Gastroesophageal sphincter (tissue), 4 donors: ENCODE measurements at regions not wholly inside any gene's neighbourhood (a gene's known extent, or its start where the extent isn't known, plus 50 kb on each side); places are given as distances from the start of the nearest gene placed in this dataset.

Source experiments
- ATAC-seq: fragments of 150-250 bp; one replicate; pipeline ENCODE4 v1.9.1; 2016; ENCODE audit warnings: mild to moderate bottlenecking, moderate library complexity
- H3K27ac ChIP-seq, 4 donors: fragments of 200-600 bp; sonication (generic) in 3 of 4; 1 replicate in 3 of 4; 2 replicates in 1 of 4; pipeline ENCODE4 v1.5.1; 2016 to 2019
- H3K27me3 ChIP-seq: fragments of 200-600 bp; sonication (generic); one replicate; pipeline ENCODE4 v1.5.1; 2019
- H3K36me3 ChIP-seq, 2 donors: fragments of 200-600 bp; sonication (generic); one replicate each; pipeline ENCODE4 v1.5.1; 2019; ENCODE audit warnings: control low read depth in 1 of 2
- H3K4me1 ChIP-seq, 3 donors: fragments of 200-600 bp; sonication (generic); 1 replicate in 2 of 3; 2 replicates in 1 of 3; pipeline ENCODE4 v1.5.1; 2016 to 2019; ENCODE audit warnings: control low read depth in 2 of 3
- H3K4me3 ChIP-seq, 2 donors: fragments of 200-600 bp; sonication (generic); one replicate each; pipeline ENCODE4 v1.5.1; 2019; ENCODE audit warnings: mild to moderate bottlenecking in 1 of 2, moderate library complexity in 1 of 2
- H3K9me3 ChIP-seq, 3 donors: fragments of 200-600 bp; sonication (generic); one replicate each; pipeline ENCODE4 v1.5.1; 2017 to 2019; ENCODE audit warnings: control low read depth in 2 of 3
- EP300 ChIP-seq: sonication (generic); formaldehyde crosslinking; IDR thresholded peaks from one replicate; pipeline ENCODE4 v1.6.1; 2017; ENCODE audit warnings: antibody characterized with exemption, mild to moderate bottlenecking
- POLR2A ChIP-seq, 2 donors: fragments of 450-650 bp; IDR thresholded peaks; one replicate each; pipeline ENCODE4 v1.6.1; 2017; ENCODE audit warnings: antibody characterized with exemption in 2 of 2, mild to moderate bottlenecking in 2 of 2, moderate library complexity in 1 of 2
- POLR2AphosphoS5 ChIP-seq: sonication (generic); formaldehyde crosslinking; IDR thresholded peaks from one replicate; pipeline ENCODE4 v1.6.1; 2017; ENCODE audit warnings: antibody characterized with exemption
- WGBS, 2 donors: methylation state at CpG; one replicate each; pipeline ENCODE4 v1.1.5; 2018; ENCODE audit warnings: low coverage in 1 of 2; 5-methylcytosine and 5-hydroxymethylcytosine counted together
- TF ChIP-seq, protein P1 (sequence below), 4 experiments: fragments of 200-600 bp in 2 of 4; fragments of 450-650 bp in 2 of 4; sonication (generic) in 1 of 4; IDR thresholded peaks; one replicate each; pipeline ENCODE4 v1.5.1; 2017 to 2019; ENCODE audit warnings: antibody characterized with exemption in 4 of 4, mild to moderate bottlenecking in 2 of 4, moderate library complexity in 2 of 4

DNA sequence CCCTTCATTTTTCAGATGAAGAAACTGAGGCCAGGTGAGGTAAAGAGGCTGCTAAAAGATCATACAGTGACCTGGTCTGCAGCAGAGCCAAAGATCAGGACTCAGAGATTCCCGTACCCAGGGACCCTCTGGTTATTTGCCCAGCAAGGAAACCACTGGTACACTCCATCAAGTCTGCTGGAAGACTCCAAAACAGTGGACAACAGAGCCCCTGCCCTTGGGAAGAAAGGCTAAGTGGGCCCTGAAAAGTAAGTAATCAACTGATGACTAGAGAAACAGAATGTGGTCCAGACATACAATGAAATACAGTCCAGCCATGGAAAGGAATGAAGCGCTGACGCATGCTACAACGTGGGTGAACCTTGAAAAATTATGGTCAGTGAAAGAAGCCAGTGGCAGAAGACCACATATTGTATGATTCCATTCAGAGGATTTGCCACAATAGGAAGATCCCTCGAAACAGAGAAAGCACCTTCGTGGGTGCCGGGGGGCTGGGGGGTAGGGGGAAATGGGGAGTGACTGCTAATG lies 106.4 kb downstream of the ETS2 start:
- WGBS, 2 donors = 84 to 93% methylated on average over 5 of the region's 7 CpGs
- ATAC-seq = no peak
- H3K4me3 ChIP-seq = no peak overlapping the region
- H3K9me3 ChIP-seq = no peaks in the 10 kb centered on the region
- H3K4me1 ChIP-seq = peaks cover 0 to 59% (median 19%) of the 10 kb centered on the region in 3 donors
- H3K27me3 ChIP-seq = no peaks in the 10 kb centered on the region
- H3K36me3 ChIP-seq = no peaks in the 10 kb centered on the region
- peak overlapping the region; percentile 42 to 88 (median 79) for H3K27ac ChIP-seq
- TF ChIP-seq POLR2A (IDR thresholded peaks at IDR 0.05) (no peak), EP300 (no peak), POLR2AphosphoS5 (no peak)
- TF ChIP-seq, protein P1, sequence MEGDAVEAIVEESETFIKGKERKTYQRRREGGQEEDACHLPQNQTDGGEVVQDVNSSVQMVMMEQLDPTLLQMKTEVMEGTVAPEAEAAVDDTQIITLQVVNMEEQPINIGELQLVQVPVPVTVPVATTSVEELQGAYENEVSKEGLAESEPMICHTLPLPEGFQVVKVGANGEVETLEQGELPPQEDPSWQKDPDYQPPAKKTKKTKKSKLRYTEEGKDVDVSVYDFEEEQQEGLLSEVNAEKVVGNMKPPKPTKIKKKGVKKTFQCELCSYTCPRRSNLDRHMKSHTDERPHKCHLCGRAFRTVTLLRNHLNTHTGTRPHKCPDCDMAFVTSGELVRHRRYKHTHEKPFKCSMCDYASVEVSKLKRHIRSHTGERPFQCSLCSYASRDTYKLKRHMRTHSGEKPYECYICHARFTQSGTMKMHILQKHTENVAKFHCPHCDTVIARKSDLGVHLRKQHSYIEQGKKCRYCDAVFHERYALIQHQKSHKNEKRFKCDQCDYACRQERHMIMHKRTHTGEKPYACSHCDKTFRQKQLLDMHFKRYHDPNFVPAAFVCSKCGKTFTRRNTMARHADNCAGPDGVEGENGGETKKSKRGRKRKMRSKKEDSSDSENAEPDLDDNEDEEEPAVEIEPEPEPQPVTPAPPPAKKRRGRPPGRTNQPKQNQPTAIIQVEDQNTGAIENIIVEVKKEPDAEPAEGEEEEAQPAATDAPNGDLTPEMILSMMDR (IDR thresholded peaks at IDR 0.05) = no peak

DNA sequence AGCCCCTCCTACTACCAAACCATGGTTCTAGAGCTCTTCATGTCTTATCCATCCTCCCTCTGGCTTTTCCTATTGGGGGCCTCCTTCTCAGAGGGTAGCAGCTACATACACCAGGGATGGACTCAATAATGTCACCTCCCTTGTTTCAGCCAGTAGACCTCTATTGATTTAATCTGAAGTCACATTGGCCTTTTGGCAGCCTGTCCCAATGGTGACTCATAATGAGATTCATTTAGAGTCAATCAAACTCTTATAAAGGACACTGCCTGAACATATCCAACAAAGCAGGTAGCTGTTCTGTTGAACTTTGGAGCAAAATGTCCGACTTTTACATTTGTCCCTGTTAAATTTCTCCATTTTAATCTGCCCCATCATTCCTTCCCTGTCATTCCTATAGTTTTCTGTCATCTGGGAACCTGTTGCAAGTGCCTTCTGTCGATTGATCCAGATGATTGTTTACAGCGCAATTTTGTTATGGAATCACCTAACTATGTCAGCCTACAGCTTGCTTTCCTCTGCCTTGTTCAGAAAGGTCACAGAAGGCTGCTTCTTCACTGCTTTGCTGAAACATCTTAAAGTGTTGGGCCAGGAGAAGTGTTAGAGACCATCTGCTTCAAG lies 105.9 kb downstream of the ETS2 start:
- H3K36me3 ChIP-seq = no peaks in the 10 kb centered on the region
- ATAC-seq = no peak
- TF ChIP-seq EP300 (no peak), POLR2A (IDR thresholded peaks at IDR 0.05) (no peak), POLR2AphosphoS5 (no peak)
- TF ChIP-seq, protein P1 (IDR thresholded peaks at IDR 0.05) = no peak
- H3K4me1 ChIP-seq = peaks cover 0 to 65% (median 23%) of the 10 kb centered on the region in 3 donors
- no peaks in the 10 kb centered on the region for H3K9me3 ChIP-seq
- H3K27ac ChIP-seq = peak overlapping the region in 3 of 4 donors; percentile 76 to 88 (median 82)
- no peaks in the 10 kb centered on the region for H3K27me3 ChIP-seq
- H3K4me3 ChIP-seq = no peak overlapping the region
- WGBS, 2 donors = 71 to 96% methylated on average over 3 of the region's 3 CpGs

DNA sequence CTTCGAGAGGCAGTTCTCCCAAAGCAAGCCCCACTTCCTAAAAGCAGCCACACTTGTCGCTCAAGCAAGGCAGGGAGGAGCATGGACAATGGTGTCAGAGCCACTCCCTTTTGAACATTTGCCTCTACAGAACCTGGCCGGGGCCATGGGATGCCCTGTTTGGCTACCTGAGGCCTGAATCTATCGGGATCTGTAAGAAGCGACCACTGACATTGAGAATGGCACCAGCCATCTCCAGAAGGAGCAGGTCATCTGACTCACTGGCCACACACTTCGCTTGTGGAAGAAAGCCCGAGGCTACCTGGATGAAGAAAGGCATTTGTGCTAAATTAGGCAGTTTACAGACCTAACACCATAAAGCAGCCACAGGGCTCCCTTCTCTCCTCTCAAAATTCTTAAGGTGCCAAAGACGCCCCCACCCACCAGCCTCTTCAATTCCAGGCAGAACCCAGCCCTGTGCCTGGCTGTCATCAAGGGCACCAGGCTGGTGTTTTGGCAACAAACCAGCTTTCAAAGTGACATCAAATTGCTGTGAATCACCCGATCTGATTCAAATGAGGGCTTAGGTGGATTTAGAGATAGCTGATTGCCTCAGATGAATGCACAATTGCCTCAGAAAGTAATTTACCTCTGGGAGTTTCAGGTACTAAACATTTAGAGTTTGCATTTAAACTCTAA lies 104.8 kb downstream of the ETS2 start:
- TF ChIP-seq EP300 (no peak), POLR2A (IDR thresholded peaks at IDR 0.05) (no peak), POLR2AphosphoS5 (peak; percentile 55)
- TF ChIP-seq, protein P1 (IDR thresholded peaks at IDR 0.05) = no peak
- no peak overlapping the region for H3K4me3 ChIP-seq
- no peaks in the 10 kb centered on the region for H3K27me3 ChIP-seq
- peaks cover 0 to 66% (median 23%) of the 10 kb centered on the region in 3 donors for H3K4me1 ChIP-seq
- no peaks in the 10 kb centered on the region for H3K36me3 ChIP-seq
- peak overlapping the region in 3 of 4 donors; percentile 76 to 82 (median 77) for H3K27ac ChIP-seq
- WGBS, 2 donors = 50 to 72% methylated on average over 2 to 3 of the region's 9 CpGs
- no peaks in the 10 kb centered on the region for H3K9me3 ChIP-seq
- ATAC-seq = no peak

DNA sequence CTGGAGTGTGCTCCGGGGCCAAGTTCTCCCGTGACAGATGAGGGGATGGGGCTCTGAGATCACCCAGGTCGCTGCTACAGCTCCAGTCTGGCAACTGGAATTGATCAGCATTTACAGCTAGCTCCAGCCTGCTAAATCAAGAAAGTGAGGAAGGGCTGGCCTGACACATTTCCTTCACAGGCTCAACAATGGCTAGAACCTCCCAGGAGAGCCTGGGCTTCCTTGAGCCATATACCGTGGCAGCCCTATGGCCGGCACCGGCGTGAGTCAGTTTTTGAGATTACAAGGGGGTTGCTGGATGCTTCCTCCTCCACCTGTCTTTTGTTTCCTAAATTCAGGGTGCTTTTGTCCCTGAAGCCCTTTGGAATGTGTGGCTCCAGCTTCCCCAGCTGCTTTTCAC lies 104.2 kb downstream of the ETS2 start:
- Histone ChIP-seq H3K4me1 (peaks cover 0 to 63% (median 23%) of the 10 kb centered on the region in 3 donors), H3K27me3 (no peaks in the 10 kb centered on the region), H3K9me3 (no peaks in the 10 kb centered on the region), H3K27ac (peak overlapping the region in 3 of 4 donors; percentile 76 to 82 (median 77)), H3K36me3 (no peaks in the 10 kb centered on the region), H3K4me3 (no peak overlapping the region)
- no peak for ATAC-seq
- TF ChIP-seq EP300 (no peak), POLR2A (IDR thresholded peaks at IDR 0.05) (no peak), POLR2AphosphoS5 (no peak)
- TF ChIP-seq, protein P1 (IDR thresholded peaks at IDR 0.05) = no peak
- 87 to 96% methylated on average over 4 of the region's 7 CpGs for WGBS, 2 donors
